ENCODE measurements at regions not wholly inside any gene's neighbourhood (a gene's known extent, or its start where the extent isn't known, plus 50 kb on each side); places are given as distances from the start of the nearest gene placed in this dataset.
"Not testable (repeated sequence)": the region's sequence is repeated elsewhere in the genome, so short reads cannot be mapped to it uniquely, and the experiment has no call there.

DNA sequence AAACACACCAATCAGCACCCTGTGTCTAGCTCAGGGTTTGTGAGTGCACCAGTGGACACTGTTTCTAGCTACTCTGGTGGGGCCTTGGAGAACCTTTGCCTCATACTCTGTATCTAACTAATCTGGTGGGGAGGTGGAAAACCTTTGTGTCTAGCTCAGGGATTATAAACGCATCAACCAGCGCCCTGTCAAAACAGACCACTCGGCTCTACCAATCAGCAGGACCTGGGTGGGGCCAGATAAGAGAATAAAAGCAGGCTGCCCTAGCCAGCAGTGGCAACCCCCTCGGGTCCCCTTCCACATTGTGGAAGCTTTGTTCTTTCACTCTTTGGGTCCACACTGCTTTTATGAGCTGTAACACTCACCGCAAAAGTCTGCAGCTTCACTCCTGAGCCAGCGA is 121.8 kb downstream of the FSCB start:
- not testable (repeated sequence) for DNase-seq

DNA sequence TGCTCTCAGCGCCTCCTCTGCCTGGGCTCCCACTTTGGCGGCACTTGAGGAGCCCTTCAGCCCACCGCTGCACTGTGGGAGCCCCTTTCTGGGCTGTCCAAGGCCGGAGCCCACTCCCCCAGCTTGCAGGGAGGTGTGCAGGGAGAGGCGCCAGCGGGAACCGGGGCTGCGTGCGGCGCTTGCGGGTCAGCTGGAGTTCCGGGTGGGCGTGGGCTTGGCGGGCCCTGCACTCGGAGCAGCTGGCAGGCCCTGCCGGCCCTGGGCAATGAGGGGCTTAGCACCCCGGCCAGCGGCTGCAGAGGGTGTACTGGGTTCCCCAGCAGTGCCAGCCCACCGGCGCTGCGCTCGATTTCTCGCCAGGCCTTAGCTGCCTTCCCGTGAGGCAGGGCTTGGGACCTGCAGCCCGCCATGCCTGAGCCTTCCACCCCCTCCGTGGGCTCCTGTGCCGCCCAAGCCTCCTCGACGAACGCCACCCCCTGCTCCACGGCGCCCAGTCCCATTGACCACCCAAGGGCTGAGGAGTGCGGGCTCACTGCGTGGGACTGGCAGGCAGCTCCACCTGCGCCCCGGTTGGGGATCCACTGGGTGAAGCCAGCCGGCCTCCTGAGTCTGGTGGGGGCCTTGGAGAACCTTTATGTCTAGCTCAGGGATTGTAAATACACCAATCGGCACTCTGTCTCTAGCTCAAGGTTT is 122.3 kb downstream of the FSCB start:
- DNase-seq = not testable (repeated sequence)

DNA sequence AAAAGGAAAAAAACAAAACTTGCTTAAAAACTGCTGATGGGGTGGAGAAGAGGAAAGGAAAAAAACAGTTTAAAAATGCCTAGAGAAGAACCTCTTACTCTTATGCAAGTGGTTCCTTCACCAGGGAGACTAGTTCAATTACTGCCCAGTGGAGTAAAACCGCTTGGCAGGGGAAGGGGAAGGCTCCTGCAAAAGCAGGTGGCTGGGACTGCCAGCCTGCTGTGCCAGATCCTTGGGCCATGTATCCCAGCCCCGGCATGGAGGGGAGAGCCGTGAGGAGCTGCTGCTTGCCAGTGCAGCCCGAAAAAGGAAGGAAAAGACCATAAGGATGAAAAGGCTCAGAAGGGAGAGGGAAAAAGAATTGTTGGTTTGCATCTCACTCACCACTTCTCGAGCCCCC is 123.0 kb downstream of the FSCB start:
- no peak for DNase-seq

DNA sequence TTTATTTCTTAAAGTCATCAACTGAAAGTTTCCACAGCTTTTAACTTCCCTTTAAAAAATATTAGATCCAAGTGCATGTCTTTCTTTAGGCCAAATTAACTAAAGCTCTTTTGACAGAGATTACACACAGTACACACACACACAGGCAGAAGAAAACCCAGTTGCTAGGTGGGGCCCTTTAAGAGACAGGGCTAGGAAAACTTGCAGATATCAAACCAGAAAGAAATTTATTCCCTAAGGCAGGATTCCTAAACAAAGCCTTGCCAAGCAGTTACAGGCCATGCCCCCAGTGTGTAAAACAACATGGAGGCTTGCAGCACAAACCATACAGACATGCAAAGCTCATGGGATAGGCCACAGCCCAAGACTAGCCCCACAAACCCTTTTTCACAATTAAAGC is 123.4 kb downstream of the FSCB start:
- no peak for DNase-seq

DNA sequence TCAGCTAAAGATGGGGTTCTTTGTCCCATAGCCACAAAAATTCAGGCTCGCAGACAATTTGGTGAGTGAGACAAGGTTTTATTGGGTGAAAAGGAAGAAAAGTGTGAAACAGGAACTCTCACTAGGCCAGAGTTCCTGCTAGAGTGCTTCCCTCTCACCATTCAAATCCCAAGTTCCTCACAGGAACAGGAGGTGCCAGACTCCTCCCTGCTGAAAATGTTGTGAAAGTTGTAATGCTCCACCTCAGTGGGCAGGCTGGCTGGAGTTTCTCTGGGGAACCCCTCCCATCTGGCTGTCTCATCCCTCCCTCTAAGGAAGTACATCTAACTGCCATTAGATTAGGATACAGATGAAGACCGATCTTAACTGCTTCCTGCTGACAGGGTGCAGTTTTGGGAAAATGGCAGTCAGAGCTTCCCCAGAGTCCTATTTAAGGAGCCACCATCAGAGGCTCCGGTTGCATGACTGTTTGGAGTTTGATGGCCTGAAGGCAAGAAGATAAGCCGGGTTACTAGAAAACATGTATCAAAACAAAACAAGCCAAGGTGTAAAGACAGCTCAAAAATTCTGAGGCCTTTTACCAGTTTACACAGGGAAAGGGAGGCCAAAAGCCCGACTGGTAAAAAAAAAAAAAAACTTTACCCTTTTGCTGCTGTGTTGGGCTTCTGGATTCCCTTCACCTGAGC is 127.6 kb downstream of the FSCB start:
- DNase-seq = peak; percentile 39

DNA sequence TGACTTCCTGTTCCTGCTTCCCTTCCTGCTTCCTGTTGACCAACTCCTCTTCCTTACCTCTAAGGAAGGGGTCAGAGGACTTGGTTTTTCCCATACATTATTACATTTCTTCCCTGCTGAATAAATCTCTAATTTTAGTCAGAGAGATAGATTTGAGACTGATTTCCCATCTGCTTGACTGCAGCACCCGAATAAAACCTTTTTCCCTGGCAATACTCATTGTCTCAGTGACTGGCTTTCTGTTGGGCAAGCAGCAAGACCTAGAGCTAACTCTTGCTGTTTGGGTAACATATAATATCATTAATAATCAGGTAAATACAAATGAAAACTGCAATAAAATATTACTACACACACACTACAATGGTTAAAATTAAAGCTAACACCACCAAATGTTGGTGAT is 132.2 kb downstream of the FSCB start:
- DNase-seq = no peak

DNA sequence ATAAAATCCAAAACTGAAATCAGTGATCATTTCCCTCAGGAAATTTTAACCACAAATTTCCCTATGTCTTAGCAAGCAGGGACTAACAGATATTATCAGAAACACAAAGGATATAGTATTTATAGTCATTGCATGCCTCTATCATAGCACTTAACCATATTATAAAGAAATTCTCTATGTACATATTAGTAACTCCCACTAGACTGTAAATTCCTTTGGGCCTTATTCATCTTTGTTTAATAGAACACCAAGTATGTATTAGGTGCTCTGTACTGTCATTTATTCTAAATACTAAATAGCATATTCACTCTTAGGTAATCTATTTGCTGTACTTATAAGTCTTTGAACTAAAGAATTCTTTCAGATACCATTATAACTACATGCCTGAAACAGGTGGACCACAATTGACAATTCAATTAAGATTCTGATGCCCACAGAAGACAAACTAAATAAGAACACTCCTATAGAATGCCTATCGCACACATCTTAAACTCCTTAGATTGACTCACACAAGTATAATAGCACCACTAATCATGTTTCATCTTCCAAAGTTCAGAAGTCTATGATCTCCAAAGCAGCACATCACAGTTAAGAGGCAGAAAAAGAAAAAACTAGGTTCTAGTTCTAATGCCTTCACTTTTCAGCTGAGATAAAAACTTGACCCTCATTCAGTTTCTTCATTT is 134.1 kb downstream of the FSCB start:
- DNase-seq = no peak

DNA sequence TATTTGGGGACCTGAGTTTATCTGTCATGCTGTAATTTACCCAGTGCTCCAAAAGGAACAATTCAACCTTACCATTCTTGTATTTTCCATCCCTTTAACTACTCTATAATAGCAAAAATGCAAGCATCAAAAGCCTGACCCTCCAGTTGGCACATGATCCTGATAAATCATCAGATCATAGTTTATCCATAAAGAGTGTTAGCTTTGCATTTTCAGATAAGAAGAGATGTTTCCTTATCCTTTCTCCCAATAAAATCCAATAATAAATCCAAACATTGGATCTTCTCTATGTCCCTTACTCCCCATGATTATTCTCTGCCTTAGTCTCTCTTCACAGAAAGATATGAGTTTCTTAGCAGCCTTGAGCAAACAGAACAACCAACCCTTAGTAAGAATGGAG is 134.9 kb downstream of the FSCB start:
- DNase-seq = no peak

DNA sequence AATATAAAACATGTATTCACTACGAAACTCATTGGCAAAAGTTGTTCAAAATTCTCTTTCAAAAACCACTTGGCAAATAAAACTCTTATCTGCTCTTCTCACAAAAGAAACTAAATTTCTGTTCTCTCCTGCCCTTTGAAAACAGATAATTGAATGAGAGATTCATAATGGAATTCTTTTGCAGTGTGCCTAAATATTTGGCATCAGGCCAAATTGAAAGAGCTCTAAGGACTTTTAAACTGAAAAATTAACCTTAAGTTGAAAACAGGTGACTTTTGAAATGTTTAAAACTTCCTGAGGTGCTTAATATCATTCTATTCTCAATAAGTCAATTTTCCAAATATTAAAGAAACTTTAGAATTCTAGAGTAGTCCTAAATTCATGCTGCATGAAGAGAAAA is 136.4 kb downstream of the FSCB start:
- DNase-seq = no peak

DNA sequence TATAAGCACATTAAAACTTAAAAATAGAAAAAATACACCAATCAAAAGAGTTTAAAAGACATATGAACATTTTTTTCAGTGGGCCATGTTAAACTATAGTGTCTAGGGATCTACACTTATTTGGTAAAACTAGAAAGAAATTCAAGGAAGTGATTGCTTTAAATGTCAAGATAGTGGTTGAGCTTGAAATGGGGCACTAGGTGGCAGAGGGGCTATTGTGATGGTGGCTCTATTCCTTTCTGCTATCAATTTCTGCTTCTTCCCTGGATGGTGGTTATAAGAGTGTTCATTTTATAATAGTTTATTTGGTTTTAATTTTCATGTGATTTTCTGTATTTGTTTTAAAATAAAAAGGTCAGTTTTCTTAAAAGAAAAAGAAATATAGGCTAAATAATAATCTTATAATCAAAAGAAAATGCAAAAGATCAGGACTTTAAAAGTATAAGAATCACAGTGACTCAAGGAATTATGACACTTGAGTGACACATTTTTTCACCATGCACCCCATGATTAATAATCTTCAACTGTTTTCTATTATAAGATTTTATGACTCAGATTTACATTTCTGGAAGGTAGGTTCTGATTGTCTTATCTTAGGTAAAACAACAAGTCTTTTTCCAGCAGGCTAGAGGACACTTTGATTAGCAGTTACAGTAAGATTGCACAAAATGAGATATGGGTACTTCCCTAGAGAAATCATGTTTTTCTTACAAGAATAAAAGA is 137.5 kb downstream of the FSCB start:
- DNase-seq = peak; percentile 65

DNA sequence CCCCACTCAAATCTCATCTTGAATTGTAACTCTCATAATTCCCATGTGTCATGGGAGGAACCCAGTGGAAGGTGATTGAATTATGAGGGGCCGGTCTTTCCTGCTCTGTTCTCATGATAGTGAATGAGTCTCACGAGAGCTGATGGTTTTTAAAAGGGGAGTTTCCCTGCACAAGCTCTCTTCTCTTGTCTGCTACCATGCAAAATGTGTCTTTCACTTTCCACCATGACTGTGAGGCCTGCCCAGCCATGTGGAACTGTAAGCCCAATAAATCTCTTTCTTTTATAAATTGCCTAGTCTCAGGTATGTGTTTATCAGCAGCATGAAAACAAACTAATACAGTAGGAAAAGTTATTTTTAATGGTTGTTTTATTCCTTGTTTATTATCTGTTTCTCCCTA is 146.0 kb downstream of the FSCB start:
- DNase-seq = no peak

DNA sequence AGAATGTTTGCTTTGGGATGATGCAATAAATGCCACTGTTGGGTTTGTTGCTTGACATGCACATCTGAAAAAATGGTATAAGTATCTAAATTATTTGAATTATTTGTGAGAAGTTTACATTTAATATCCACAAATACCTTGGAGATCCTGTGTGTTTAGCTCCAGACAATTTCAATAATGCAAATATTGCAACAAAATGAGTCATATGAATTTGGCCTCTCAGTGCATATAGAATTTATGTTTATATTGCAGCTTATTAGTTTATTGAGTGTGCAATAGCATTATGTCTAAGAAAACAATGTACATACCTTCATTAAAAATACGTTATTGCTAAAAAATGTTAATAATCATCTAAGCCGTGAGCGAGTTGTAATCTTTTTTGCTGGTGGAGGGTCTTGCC is 153.3 kb downstream of the FSCB start:
- no peak for DNase-seq

DNA sequence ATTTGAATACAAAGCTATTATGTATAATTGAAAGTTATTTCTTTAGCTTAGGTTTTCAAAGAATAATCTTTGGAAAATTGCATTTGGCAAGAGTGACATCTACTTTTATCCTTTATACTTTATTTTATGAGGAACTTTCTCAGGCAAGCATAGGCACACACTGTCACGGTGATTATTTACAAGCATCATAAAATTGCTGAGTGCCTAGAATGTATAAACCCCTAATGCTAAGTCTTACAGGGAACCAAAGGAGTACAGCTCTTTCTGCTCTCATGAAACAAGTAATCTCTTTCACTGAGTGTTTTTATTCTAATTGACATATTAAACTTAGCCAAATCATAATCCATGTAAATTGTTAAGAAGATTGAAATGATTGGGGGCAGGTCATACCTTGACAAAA is 154.9 kb downstream of the FSCB start:
- DNase-seq = no peak

DNA sequence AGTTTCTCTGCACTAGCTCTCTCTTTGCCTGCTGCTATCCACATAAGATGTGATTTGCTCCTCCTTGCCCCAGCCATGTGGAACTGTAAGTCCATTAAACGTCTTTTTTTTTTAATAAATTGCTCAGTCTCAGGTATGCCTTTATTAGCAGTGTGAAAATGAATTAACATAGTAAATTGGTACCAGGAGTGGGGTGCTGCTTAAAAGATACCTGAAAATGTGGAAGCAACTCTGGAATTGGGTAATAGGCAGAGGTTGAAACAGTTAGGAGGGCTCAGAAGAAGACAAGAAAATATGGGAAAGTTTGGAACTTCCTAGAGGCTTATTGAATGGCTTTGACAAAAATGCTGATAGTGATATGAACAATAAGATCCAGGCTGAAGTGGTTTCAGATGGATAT is 159.8 kb downstream of the FSCB start:
- no peak for DNase-seq

DNA sequence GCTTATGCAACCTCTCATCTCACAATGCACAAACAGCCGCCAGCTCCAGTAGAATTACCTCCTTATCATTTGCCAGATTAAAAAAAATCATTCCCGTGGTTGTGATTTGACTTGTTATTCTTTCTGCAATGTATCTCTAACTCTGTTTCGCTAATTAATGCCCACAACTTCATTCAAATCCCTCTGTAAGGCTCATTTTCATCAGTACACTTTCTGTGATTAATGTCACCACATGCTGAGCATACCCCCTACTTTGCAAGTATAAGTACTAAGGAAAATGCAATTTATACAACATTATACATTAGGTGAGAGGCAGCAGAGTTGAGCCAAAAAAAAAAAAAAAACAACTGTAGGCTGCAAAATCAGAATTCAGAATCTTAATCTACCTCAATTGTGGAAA is 166.0 kb downstream of the FSCB start:
- no peak for DNase-seq

DNA sequence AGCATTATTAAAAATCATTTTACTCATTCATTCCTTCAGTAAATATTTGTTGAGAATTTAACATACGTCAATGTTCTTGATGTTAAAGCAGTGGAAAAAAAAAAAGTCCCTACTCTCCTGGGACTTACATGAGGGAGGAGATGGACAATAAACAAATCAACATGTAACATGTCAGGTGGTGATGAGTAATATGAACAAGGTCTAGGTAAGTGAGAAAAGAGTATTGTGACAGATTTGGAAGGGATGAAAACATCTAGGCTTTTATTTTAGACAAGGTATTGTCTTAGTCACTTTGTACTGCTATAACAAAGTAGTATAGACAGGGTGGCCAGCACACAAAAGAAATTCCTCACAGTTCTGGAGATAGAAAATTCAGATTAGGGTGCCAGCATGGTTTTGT is 167.2 kb downstream of the FSCB start:
- no peak for DNase-seq

DNA sequence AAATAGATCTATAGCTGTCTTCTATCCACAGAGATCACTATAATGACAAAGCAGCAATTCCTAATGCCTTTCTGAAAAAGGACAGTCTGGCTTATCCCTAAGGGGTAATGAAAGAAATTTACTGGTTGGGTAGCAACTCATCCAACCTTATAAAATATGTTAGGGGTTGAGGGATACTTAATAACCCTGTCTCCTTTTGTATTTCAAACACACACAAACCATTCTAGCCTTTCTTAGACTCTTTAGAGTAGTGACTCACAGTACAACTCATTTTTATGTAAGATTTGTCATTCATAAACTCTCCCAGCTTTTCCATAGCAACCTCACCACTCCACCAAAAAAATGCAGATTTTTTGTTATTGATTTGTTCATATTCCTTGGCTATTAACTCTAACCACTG is 167.9 kb downstream of the FSCB start:
- DNase-seq = no peak

DNA sequence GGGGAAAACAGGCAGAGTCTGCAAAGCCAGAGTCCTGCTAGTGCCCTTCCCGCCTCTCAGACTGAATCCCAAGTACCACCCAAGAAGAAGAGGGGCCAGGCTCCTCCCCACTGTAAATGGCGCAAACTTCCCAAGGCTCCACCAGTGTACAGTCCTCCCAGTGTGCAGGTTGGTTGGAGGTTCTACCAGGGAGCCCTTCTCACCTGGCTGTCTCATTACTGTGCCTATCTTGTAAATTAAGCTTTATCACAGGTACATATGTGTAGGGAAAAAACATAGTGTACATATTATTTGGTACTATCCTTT is 189.7 kb downstream of the FSCB start:
- DNase-seq = no peak

DNA sequence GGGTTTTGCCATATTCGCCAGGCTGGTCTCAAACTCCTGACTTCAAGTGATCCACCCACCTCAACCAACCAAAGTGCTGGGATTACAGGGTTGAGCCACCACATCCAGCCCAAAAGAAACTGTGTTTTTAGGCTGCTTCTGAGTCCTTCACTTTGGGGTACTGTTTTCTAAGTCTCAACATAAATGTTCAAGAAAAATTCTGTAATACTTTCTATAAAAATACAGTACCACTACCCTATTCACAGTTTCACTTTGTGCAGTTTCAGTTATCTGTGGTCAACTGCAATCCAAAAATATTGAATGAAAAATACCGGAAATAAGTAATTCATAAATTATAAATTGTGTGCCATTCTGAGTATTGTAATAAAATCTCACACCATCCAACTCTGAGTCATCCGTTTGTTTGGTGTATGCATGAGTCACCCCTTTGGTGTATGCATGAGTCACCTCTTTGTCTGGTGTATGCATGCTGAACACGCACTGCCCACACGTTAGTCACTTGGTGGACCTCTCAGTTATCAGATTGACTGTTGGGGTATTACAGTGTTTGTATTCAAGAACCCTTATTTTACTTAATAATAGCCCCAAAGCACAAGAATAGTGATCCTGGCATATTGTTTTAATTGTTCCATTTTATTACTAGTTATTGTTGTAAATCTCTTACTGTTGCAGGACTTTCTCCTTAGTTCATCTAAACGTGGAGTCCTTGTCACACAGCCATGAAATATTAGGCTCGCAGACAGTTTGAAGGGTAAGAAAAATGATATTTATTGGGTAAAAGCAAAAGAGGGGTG is 190.2 kb downstream of the FSCB start:
- DNase-seq = peak; percentile 85

DNA sequence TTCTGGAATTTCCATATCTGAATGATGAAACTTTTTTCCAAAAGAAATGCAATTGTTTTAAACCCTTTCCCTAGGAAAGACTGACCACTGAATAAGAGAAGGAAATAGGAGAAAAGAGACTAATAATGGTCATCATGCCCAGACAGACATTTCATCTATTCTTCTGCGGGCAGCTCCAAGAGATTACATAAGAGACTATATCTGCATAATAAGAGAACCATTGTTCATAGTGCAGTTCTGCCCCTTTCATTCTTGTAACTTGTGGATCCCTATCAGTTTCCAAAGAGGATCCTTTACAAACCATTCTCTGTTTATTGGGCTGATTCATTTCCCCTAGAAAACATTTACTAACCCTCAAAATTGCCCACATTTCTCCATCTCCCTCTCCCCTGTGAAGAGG is 197.8 kb downstream of the FSCB start:
- DNase-seq = no peak

DNA sequence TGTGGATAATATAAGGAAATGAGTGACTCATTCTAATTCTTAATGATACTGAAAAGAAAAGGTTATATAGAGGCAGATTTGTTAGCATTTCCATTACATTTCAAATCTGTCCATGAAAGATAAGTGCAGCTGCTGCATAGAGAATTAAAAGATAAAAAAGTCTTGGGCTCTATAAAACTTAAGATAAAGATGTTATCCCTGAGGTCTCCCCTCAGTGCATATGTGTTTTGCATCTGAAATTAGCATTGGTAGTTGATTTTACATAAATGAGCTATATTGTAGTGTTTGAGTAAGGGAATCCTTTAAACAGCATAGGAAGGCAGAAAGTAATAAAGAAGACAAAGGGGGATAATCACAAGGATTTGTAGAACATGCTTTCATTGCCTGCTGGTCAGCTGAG is 206.2 kb downstream of the FSCB start:
- peak; percentile 5 for DNase-seq

DNA sequence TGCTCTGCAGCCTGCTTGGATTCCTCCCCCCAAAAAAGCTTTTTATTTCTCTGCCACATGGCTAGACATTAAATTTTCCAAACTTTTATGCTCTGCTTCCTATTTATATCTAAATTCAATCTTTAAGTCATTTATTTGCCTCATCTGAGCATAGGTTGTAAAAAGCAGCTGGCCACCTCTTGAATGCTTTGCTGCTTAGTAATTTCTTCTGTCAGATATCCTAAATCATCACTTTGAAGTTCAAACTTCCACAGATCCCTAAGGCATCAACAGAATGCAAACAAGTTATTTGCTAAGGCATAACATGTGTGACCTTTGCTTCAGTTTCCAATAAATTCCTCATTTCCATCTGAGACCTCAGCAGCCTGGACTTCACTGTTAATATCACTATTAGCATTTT is 209.6 kb downstream of the FSCB start:
- DNase-seq = no peak

DNA sequence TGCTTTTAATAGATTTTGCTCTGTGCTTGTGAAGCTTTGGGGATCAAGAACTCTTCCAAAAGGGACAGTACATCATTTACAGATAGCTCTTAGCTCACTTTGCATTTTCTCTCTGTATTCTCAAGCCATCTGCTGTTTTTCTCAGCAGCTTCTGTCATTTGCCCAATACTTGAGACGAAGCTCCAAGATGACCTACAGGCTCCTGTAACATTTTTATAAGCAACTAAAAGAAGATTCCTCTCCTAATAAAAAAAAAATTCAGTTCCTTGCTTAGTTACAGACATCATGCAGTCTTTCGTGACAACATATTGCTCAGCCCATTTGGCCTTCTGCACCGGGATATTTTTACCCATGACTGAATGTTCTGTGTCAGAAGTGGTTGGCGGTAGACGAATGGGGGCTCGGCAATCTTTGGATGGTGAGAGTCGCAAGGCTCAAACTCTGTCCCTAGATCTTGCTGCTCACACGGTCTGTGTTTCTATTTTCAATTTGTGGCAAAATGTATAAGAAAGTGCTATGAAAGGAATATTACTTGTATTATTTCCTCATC is 215.6 kb downstream of the FSCB start:
- DNase-seq = no peak
